ENCODE measurements at regions not wholly inside any gene's neighbourhood (a gene's known extent, or its start where the extent isn't known, plus 50 kb on each side); places are given as distances from the start of the nearest gene placed in this dataset.

GRCh38 chr17:71679832-71680231 is 441.0 kb upstream of the SOX9 start:
- H3K27me3 ChIP-seq (ENCODE audit: control insufficient read depth, insufficient read depth, low read length) = no peaks in the 10 kb centered on the region
- H3K4me3 ChIP-seq (ENCODE audit: low read length) = no peak overlapping the region
- no peak overlapping the region for H3K9ac ChIP-seq (ENCODE audit: low read length)
- no peaks in the 10 kb centered on the region for H3K36me3 ChIP-seq (ENCODE audit: control insufficient read depth, insufficient read depth, low read length)
- peaks cover 8% of the 10 kb centered on the region for H3K4me1 ChIP-seq (ENCODE audit: control insufficient read depth, insufficient read depth, low read length)
- no peaks in the 10 kb centered on the region for H3K9me3 ChIP-seq (ENCODE audit: control insufficient read depth, low read length)

- Histone ChIP-seq H3K4me3 (ENCODE audit: low read length) (no peak overlapping the region), H3K4me1 (ENCODE audit: control insufficient read depth, insufficient read depth, low read length) (peaks cover 8% of the 10 kb centered on the region), H3K9me3 (ENCODE audit: control insufficient read depth, low read length) (no peaks in the 10 kb centered on the region), H3K36me3 (ENCODE audit: control insufficient read depth, insufficient read depth, low read length) (no peaks in the 10 kb centered on the region), H3K27me3 (ENCODE audit: control insufficient read depth, insufficient read depth, low read length) (no peaks in the 10 kb centered on the region), H3K9ac (ENCODE audit: low read length) (no peak overlapping the region)
These were observed 439.2 kb upstream of the SOX9 start for GRCh38 chr17:71681427-71682173.

GRCh38 chr17:71682174-71682494 is 438.7 kb upstream of the SOX9 start:
- no peak overlapping the region for H3K4me3 ChIP-seq (ENCODE audit: low read length)
- no peaks in the 10 kb centered on the region for H3K36me3 ChIP-seq (ENCODE audit: control insufficient read depth, insufficient read depth, low read length)
- no peaks in the 10 kb centered on the region for H3K27me3 ChIP-seq (ENCODE audit: control insufficient read depth, insufficient read depth, low read length)
- peaks cover 8% of the 10 kb centered on the region for H3K4me1 ChIP-seq (ENCODE audit: control insufficient read depth, insufficient read depth, low read length)
- H3K9me3 ChIP-seq (ENCODE audit: control insufficient read depth, low read length) = no peaks in the 10 kb centered on the region
- no peak overlapping the region for H3K9ac ChIP-seq (ENCODE audit: low read length)

- Histone ChIP-seq H3K9ac (ENCODE audit: low read length) (no peak overlapping the region), H3K27me3 (ENCODE audit: control insufficient read depth, insufficient read depth, low read length) (no peaks in the 10 kb centered on the region), H3K36me3 (ENCODE audit: control insufficient read depth, insufficient read depth, low read length) (no peaks in the 10 kb centered on the region), H3K4me1 (ENCODE audit: control insufficient read depth, insufficient read depth, low read length) (no peaks in the 10 kb centered on the region), H3K9me3 (ENCODE audit: control insufficient read depth, low read length) (no peaks in the 10 kb centered on the region), H3K4me3 (ENCODE audit: low read length) (no peak overlapping the region)
These were observed 431.0 kb upstream of the SOX9 start for GRCh38 chr17:71689782-71690181.

DNA sequence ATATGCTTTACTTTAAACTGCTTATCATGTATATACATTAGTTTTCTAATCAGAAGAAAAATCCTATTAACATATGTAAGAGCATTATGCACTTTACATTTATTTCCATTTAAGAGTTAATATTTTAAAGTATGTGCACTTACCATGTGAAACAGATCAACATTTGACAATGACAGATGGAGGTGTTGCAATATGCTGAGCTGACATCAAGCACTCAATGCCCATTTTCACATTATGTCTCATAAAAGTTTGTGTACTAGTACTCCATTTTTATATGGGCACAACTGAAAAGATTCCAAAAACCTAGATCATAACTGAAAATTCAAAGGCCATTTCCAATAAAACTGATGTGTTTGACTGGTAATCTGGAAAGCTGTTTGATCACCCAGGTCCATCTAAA is 420.9 kb upstream of the SOX9 start:
- H3K4me1 ChIP-seq (ENCODE audit: control insufficient read depth, insufficient read depth, low read length) = no peaks in the 10 kb centered on the region
- no peaks in the 10 kb centered on the region for H3K9me3 ChIP-seq (ENCODE audit: control insufficient read depth, low read length)
- H3K4me3 ChIP-seq (ENCODE audit: low read length) = no peak overlapping the region
- no peak overlapping the region for H3K9ac ChIP-seq (ENCODE audit: low read length)
- no peaks in the 10 kb centered on the region for H3K27me3 ChIP-seq (ENCODE audit: control insufficient read depth, insufficient read depth, low read length)
- no peaks in the 10 kb centered on the region for H3K36me3 ChIP-seq (ENCODE audit: control insufficient read depth, insufficient read depth, low read length)

GRCh38 chr17:71703701-71704100 is 417.1 kb upstream of the SOX9 start:
- Histone ChIP-seq H3K4me1 (ENCODE audit: control insufficient read depth, insufficient read depth, low read length) (no peaks in the 10 kb centered on the region), H3K9me3 (ENCODE audit: control insufficient read depth, low read length) (no peaks in the 10 kb centered on the region), H3K36me3 (ENCODE audit: control insufficient read depth, insufficient read depth, low read length) (no peaks in the 10 kb centered on the region)

GRCh38 chr17:71709271-71709890 is 411.4 kb upstream of the SOX9 start:
- H3K9me3 ChIP-seq (ENCODE audit: control insufficient read depth, low read length) = no peaks in the 10 kb centered on the region
- no peaks in the 10 kb centered on the region for H3K36me3 ChIP-seq (ENCODE audit: control insufficient read depth, insufficient read depth, low read length)
- no peaks in the 10 kb centered on the region for H3K4me1 ChIP-seq (ENCODE audit: control insufficient read depth, insufficient read depth, low read length)
- H3K27me3 ChIP-seq (ENCODE audit: control insufficient read depth, insufficient read depth, low read length) = no peaks in the 10 kb centered on the region
- no peak overlapping the region for H3K4me3 ChIP-seq (ENCODE audit: low read length)
- H3K9ac ChIP-seq (ENCODE audit: low read length) = no peak overlapping the region

More at GRCh38 chr17:71703701-71704100, 417.1 kb upstream of the SOX9 start:
- Histone ChIP-seq H3K9ac (ENCODE audit: low read length) (no peak overlapping the region), H3K4me3 (ENCODE audit: low read length) (no peak overlapping the region), H3K27me3 (ENCODE audit: control insufficient read depth, insufficient read depth, low read length) (no peaks in the 10 kb centered on the region)

DNA sequence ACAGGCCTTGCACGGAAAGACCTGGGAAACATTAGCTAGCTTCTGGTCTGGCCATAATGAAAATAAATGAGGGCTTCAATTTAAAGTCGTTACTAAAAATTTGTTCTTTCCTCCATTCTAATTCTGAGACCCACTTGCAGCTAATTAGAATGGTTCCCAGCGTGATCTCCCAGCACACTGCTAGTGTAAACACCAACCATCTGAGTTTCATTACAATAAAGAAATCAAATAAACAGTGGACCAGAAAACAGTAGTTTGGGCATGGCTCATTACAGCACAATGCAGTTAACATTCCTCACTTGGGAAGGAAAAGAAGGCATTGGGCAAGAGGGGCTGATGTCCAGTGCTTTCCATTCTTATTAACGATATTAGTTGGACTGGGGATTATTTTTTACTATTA is 410.9 kb upstream of the SOX9 start:
- no peak overlapping the region for H3K4me3 ChIP-seq (ENCODE audit: low read length)
- H3K27me3 ChIP-seq (ENCODE audit: control insufficient read depth, insufficient read depth, low read length) = no peaks in the 10 kb centered on the region
- H3K9ac ChIP-seq (ENCODE audit: low read length) = no peak overlapping the region

DNA sequence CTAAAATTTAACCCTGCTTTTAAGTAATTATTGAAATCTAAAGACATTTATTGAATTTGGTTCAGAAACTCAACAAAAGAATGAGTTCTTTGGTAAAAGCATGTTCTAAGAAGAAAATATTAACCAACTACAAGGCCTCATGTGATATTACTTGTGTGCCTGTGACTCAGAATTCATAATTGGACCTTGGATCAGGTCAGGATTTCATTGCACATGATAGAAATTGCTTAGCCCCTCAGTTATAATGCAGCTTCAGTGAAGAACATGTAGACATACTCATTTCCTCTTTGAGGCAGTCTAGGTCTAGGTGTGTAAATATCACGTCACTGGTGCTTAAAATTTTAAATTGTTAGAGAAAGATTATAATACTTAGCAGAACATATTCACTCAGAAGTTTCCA is 410.0 kb upstream of the SOX9 start:
- Histone ChIP-seq H3K9me3 (ENCODE audit: control insufficient read depth, low read length) (no peaks in the 10 kb centered on the region), H3K27me3 (ENCODE audit: control insufficient read depth, insufficient read depth, low read length) (no peaks in the 10 kb centered on the region), H3K36me3 (ENCODE audit: control insufficient read depth, insufficient read depth, low read length) (no peaks in the 10 kb centered on the region), H3K4me3 (ENCODE audit: low read length) (no peak overlapping the region), H3K9ac (ENCODE audit: low read length) (no peak overlapping the region), H3K4me1 (ENCODE audit: control insufficient read depth, insufficient read depth, low read length) (no peaks in the 10 kb centered on the region)

More for the DNA sequence above, 410.9 kb upstream of the SOX9 start:
- Histone ChIP-seq H3K36me3 (ENCODE audit: control insufficient read depth, insufficient read depth, low read length) (no peaks in the 10 kb centered on the region), H3K9me3 (ENCODE audit: control insufficient read depth, low read length) (no peaks in the 10 kb centered on the region), H3K4me1 (ENCODE audit: control insufficient read depth, insufficient read depth, low read length) (no peaks in the 10 kb centered on the region)

DNA sequence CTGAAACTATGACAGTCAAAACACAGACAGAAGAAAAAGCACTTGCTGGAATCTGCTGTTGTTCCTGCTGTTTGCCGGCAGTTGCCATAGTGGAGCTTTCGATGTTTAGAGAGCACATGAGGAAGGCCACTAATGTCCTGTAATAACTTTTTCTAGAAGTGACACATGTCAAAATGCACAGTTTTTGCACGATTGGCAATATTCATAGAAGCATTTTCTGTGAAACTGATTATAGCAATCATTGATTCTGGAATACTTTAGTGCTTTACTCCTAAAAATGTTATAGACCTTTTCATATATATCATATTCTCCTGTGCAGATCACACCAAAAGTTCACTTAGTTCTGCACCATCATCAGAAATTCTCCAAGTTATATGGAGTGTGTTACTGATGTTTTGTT is 407.0 kb upstream of the SOX9 start:
- no peaks in the 10 kb centered on the region for H3K9me3 ChIP-seq (ENCODE audit: control insufficient read depth, low read length)

GRCh38 chr17:71724339-71724738 is 396.5 kb upstream of the SOX9 start:
- no peaks in the 10 kb centered on the region for H3K4me1 ChIP-seq (ENCODE audit: control insufficient read depth, insufficient read depth, low read length)
- H3K27me3 ChIP-seq (ENCODE audit: control insufficient read depth, insufficient read depth, low read length) = no peaks in the 10 kb centered on the region
- H3K9me3 ChIP-seq (ENCODE audit: control insufficient read depth, low read length) = no peaks in the 10 kb centered on the region
- H3K36me3 ChIP-seq (ENCODE audit: control insufficient read depth, insufficient read depth, low read length) = no peaks in the 10 kb centered on the region
- H3K9ac ChIP-seq (ENCODE audit: low read length) = no peak overlapping the region
- H3K4me3 ChIP-seq (ENCODE audit: low read length) = no peak overlapping the region

More for the DNA sequence above, 407.0 kb upstream of the SOX9 start:
- Histone ChIP-seq H3K9ac (ENCODE audit: low read length) (no peak overlapping the region), H3K4me3 (ENCODE audit: low read length) (no peak overlapping the region), H3K4me1 (ENCODE audit: control insufficient read depth, insufficient read depth, low read length) (no peaks in the 10 kb centered on the region), H3K36me3 (ENCODE audit: control insufficient read depth, insufficient read depth, low read length) (no peaks in the 10 kb centered on the region), H3K27me3 (ENCODE audit: control insufficient read depth, insufficient read depth, low read length) (no peaks in the 10 kb centered on the region)

- Histone ChIP-seq H3K27me3 (ENCODE audit: control insufficient read depth, insufficient read depth, low read length) (no peaks in the 10 kb centered on the region), H3K4me3 (ENCODE audit: low read length) (no peak overlapping the region), H3K9me3 (ENCODE audit: control insufficient read depth, low read length) (no peaks in the 10 kb centered on the region)
These were observed 395.0 kb upstream of the SOX9 start for GRCh38 chr17:71725811-71726210.

More at GRCh38 chr17:71725811-71726210, 395.0 kb upstream of the SOX9 start:
- Histone ChIP-seq H3K9ac (ENCODE audit: low read length) (no peak overlapping the region), H3K36me3 (ENCODE audit: control insufficient read depth, insufficient read depth, low read length) (no peaks in the 10 kb centered on the region), H3K4me1 (ENCODE audit: control insufficient read depth, insufficient read depth, low read length) (no peaks in the 10 kb centered on the region)

Data from mucosa of stomach (tissue), 1 donor.